GM21528 (cell line): ENCODE measurements at regions not wholly inside any gene's neighbourhood (a gene's known extent, or its start where the extent isn't known, plus 50 kb on each side); places are given as distances from the start of the nearest gene placed in this dataset.

Experiments
- ATAC-seq: cut with Tn5 transposase; IDR thresholded peaks from one replicate; pipeline ENCODE4 v1.9.1; 2021; ENCODE audit warnings: mild to moderate bottlenecking, moderate library complexity; ENCODE audit not compliant: unreplicated experiment, low FRiP score

DNA sequence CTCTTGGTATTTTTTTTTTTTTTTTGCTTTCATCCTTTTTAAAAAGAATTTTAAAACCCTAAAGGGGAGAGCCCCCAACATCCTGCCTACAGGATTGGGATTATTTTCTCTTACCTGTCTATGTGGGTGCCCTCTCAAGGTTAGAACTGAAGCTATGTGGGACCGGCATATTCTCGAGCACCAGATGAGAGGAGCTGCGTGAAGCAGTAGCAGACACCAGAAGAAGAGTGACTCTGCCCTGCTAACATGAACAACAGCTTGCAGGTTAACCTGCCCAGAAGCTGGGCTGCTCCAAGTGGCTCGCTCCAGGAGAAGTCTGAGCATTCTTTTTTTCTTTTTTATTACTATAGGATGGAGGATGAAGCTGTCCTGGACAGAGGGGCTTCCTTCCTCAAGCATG lies 102.6 kb upstream of the SLC4A4 start:
- ATAC-seq: no peak

- ATAC-seq: no peak
Measured at GRCh38 chr4:71237641-71238040, 101.2 kb upstream of the SLC4A4 start.

GRCh38 chr4:71239365-71239764 lies 99.5 kb upstream of the SLC4A4 start:
- ATAC-seq: no peak

- no peak for ATAC-seq
Measured at GRCh38 chr4:71240094-71240493, 98.7 kb upstream of the SLC4A4 start.

DNA sequence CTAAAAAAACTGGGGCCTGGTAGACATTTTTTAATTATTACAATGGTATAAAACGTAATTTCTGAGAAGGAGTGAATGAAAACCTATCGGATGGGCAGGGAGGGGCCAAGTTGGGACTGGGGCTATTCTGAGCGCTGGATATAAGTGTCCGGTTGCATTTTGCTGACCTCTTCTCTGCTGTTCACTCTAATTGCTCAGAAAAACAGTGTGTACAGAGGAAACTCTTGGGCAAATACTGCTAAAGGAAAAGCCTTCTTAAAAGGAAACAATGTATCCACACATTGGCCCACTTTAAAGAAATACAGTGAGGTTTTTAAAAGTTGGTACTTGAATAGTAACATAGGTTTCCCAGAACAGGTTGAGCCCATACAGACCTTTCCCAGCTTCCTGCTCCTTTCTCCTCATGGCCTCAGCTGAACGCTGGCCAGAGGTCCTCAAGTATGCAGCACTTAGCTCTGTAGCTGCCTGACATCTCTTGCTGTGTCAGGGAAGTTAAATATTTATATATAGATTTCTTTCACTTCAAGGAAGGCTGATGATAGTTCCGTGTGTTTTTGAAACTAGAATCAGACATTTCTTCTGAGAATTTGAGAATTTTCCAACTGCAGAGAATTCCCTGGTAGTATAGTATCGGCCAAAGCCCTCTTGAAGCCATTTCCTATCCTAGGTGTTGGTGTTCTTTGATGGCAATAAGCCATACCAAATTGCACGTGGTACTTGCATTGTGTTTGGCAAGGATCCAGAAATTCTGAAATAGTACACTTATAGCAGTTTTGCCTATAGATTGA lies 97.1 kb upstream of the SLC4A4 start:
- ATAC-seq: no peak

GRCh38 chr4:71243091-71243833 lies 95.6 kb upstream of the SLC4A4 start:
- no peak for ATAC-seq

GRCh38 chr4:71247706-71248105 lies 91.1 kb upstream of the SLC4A4 start:
- ATAC-seq: no peak

- ATAC-seq: no peak
Measured at GRCh38 chr4:71251261-71251660, 87.6 kb upstream of the SLC4A4 start.

GRCh38 chr4:71253545-71253944 lies 85.3 kb upstream of the SLC4A4 start:
- ATAC-seq: no peak

DNA sequence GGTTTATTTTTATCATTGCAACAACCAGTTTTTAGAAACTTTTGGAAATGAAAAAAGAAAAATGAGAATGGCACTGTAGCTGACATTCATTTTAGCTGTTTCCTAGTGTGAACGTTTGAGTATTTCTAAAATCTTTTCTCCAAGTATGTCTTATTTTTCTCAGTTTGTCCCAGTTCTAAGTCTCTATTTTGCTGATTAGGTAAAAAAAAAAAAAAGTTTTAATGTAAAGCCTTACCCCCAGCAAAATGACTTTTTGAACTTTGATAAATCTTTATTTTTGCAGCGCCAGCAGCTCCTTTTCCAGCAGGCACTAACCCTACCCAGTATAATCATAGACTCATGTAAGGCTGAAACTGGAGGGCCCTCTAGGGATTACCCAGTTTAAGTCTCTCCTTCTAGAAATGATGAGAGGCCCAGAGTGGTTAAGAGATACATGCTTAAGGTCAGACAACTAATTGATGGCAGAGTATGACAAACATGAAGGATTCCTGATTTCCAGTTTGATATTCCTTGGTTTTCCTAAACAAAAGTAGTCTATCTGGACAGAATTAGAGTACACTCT lies 84.3 kb upstream of the SLC4A4 start:
- no peak for ATAC-seq

GRCh38 chr4:71255976-71256375 lies 82.8 kb upstream of the SLC4A4 start:
- no peak for ATAC-seq

DNA sequence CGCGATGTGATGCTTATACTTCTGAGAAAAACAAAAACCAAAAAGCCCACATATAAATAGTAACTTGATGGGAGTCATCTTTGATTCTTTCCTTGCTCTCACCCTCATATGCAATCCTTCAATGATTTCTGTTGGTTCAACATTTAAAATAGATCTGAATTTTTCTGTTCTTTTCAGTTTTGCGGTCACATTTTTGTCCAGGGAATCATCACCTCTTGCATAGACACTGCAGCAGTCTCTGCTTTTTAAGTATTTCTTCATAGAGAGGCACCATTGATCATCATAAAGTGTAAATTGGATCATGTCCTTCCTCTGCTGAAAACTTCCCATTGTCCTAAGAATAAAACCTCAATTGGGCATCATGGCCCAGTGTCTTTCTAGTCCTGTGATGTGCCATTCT lies 81.1 kb upstream of the SLC4A4 start:
- no peak for ATAC-seq

- ATAC-seq: no peak
Measured at GRCh38 chr4:71258323-71258722, 80.5 kb upstream of the SLC4A4 start.

- no peak for ATAC-seq
Measured at GRCh38 chr4:71259280-71259679, 79.5 kb upstream of the SLC4A4 start.

DNA sequence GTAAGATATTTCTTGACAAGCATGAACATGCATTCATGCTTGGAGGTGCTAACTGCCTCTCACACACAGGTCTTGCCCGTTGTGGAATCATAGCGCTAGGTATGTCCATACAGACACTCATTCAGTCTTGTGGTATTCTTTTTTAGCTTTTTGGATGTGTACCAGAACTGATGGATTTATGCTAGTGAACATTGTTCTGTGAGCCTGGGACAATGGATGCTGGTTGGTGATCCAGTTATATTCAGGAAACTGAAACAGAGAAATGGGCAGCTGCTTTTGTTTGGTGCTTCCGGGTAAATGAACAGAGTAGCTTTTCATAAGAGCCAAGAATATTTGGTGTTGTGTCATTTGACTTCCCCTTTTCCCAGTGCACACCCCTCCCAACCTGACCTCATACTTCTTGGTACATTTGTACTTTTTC lies 78.9 kb upstream of the SLC4A4 start:
- ATAC-seq: no peak

GRCh38 chr4:71260544-71260943 lies 78.3 kb upstream of the SLC4A4 start:
- ATAC-seq: no peak

- no peak for ATAC-seq
Measured at GRCh38 chr4:71261001-71261400, 77.8 kb upstream of the SLC4A4 start.

GRCh38 chr4:71261633-71262121 lies 77.1 kb upstream of the SLC4A4 start:
- no peak for ATAC-seq

DNA sequence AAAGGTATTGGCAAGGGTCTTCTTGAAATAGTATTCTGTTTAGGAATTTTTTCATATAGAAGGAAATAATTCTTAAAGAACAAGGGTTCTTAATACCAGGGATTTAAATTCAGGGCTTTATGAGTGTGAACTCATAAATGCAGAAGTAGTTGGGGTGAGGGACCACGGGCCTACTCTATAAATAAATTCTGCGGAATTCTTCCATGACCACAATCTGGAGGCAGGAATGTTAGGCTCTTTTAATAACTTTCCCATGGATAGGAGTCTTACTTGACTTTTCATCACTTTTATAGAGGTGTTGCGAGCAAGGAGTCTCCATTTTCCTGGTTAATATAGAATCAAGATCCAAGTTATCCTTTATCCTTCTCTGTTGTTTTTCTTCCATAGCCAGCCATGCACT lies 76.7 kb upstream of the SLC4A4 start:
- no peak for ATAC-seq

GRCh38 chr4:71266090-71266794 lies 72.6 kb upstream of the SLC4A4 start:
- no peak for ATAC-seq

- ATAC-seq: no peak
Measured at GRCh38 chr4:71267244-71267643, 71.6 kb upstream of the SLC4A4 start.
